BE2C (cell line): ENCODE measurements at regions not wholly inside any gene's neighbourhood (a gene's known extent, or its start where the extent isn't known, plus 50 kb on each side); places are given as distances from the start of the nearest gene placed in this dataset.

ENCODE experiments used
- DNase-seq: peaks from one replicate; pipeline ENCODE4 v3.0.0-alpha.2; 2020
- H3K27me3 ChIP-seq: fragments of 250-450 bp; sonication (Bioruptor Pico); 2 replicates; pipeline ENCODE4 v1.5.1; 2020; ENCODE audit warnings: mild to moderate bottlenecking
- H3K36me3 ChIP-seq: fragments of 250-450 bp; sonication (Bioruptor Pico); 2 replicates; pipeline ENCODE4 v1.5.1; 2020; ENCODE audit warnings: mild to moderate bottlenecking
- H3K4me1 ChIP-seq: fragments of 250-450 bp; sonication (Bioruptor Pico); 2 replicates; pipeline ENCODE4 v1.5.1; 2020
- H3K4me3 ChIP-seq: 2 replicates; pipeline ENCODE4 v1.5.1; 2011; ENCODE audit warnings: low read depth, low read length
- H3K9me3 ChIP-seq: fragments of 250-450 bp; sonication (Bioruptor Pico); 2 replicates; pipeline ENCODE4 v1.5.1; 2020
- TF ChIP-seq, protein P1 (sequence below): IDR thresholded peaks from 2 replicates; pipeline ENCODE4 v1.5.1; 2012; ENCODE audit warnings: mild to moderate bottlenecking, low read depth, low read length

DNA sequence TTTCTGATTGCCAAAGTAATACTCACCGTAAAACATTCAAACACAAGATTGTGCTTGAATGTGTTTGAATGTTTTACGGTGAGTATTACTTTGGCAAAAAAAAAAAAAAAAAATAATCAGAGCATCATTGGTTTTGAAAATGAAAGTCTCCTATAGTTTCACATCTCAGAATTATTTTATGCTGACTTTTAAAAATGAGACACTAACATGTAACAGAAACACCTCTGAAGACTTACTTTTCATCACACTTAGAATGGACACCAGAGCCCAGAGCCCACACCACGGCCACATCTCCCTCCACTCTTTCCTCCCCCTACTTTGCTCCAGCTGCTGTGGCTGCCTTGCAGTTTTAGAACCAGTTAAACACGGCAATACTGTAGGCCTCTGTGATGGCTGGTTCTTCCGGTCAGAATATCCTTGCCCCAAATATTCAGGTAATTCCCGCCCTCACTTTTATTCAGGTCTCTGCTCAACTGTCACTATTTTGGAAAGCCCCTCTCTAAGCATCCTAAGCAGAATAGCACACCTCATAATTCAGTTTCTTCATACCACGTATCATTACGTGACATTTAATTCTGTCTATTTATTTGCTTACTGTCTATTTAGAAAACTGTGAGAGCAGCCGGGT, 138.9 kb upstream of the MAX start:
- Histone ChIP-seq H3K4me1 (no peaks in the 10 kb centered on the region), H3K36me3 (no peaks in the 10 kb centered on the region), H3K9me3 (no peaks in the 10 kb centered on the region), H3K27me3 (no peaks in the 10 kb centered on the region), H3K4me3 (no peak overlapping the region)
- no peak for DNase-seq
- TF ChIP-seq, protein P1, sequence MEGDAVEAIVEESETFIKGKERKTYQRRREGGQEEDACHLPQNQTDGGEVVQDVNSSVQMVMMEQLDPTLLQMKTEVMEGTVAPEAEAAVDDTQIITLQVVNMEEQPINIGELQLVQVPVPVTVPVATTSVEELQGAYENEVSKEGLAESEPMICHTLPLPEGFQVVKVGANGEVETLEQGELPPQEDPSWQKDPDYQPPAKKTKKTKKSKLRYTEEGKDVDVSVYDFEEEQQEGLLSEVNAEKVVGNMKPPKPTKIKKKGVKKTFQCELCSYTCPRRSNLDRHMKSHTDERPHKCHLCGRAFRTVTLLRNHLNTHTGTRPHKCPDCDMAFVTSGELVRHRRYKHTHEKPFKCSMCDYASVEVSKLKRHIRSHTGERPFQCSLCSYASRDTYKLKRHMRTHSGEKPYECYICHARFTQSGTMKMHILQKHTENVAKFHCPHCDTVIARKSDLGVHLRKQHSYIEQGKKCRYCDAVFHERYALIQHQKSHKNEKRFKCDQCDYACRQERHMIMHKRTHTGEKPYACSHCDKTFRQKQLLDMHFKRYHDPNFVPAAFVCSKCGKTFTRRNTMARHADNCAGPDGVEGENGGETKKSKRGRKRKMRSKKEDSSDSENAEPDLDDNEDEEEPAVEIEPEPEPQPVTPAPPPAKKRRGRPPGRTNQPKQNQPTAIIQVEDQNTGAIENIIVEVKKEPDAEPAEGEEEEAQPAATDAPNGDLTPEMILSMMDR = no peak

DNA sequence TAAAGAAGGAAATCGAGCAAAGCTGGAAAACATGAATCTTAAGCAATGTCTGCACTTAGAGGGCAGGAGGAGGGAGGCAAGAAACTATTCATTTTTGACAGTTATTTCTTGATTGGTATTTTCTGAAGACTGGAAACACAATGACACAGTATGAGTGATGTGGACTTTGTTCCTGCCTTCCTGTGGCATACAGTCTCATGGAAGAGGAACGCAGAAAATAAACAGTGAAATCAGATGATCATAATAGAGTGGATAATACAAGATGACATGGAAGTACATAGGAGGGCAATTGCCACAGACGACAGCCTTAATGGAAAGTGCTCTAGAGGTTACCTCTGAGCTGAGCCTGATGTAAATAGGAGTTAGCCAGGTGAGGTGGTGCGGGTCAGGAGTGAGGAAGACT, 140.4 kb upstream of the MAX start:
- no peaks in the 10 kb centered on the region for H3K36me3 ChIP-seq
- no peaks in the 10 kb centered on the region for H3K4me1 ChIP-seq
- TF ChIP-seq, protein P1 = no peak
- no peaks in the 10 kb centered on the region for H3K27me3 ChIP-seq
- no peak overlapping the region for H3K4me3 ChIP-seq
- no peak for DNase-seq
- H3K9me3 ChIP-seq = no peaks in the 10 kb centered on the region

DNA sequence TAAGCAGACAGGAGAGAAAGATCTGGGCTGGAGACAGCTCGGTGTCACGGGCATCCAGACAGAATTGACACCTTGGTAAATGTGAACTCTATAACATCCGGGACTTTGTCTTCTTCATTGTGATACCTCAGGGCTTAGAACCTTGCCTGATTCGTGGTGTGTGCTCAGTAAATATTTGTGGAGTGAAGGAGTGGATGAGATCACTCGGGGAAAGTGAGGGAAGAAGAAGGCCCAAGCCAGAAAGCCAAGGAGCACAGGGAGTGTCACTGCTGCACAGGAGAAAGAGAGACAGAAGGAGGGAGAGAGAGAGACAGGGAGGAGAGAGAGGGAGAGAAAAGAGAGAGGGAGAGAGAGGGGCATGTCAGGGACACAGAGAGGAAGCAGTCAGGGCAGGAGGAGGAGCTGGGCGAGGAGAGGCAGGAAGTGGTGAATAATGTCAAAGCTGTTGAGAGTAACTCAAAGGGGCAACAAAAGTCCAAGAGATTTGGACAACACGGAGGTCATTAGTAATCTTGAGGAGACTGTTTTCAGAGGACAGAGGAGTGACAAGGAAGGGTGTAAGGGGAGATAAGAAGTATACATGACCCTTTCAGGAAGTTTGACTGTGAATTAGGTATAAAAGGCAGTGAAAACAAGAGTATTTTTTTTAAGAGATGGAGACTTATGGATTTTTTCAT, 141.6 kb upstream of the MAX start:
- no peaks in the 10 kb centered on the region for H3K36me3 ChIP-seq
- no peak for DNase-seq
- H3K4me3 ChIP-seq = no peak overlapping the region
- no peaks in the 10 kb centered on the region for H3K27me3 ChIP-seq
- no peaks in the 10 kb centered on the region for H3K4me1 ChIP-seq
- TF ChIP-seq, protein P1 = no peak
- no peaks in the 10 kb centered on the region for H3K9me3 ChIP-seq

DNA sequence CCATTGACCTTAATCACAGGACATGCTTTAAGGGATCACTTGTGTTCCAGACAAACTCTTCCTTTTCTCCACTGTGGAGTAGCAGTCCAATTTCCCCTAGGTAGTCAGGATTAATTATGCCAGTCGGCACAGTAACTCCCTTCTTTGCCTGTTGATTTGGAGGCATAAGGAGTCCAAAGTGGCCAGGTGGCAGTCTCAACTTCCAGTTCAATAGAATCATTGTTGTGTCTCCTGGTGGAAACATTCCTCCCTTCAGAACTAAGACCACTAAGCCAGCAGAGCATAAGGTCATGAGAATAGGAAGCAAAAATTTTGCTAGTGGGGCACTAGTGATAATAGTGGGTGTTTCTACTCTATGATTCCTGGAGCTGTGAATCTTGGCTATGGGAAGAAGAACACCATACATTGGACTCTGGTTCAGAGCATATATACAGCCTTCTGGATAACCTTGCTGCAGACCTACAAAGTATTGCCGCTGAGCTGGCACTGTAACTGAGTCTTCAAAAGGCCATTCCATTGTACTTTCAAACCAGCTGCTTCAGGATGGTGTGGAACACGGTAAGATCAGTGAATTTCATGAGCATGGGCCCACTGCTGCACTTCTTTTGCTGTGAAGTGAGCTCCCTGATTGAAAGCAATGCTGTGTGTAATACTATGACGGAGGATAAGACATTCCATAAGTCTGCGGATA, 147.3 kb upstream of the MAX start:
- H3K36me3 ChIP-seq = no peaks in the 10 kb centered on the region
- TF ChIP-seq, protein P1 = no peak

DNA sequence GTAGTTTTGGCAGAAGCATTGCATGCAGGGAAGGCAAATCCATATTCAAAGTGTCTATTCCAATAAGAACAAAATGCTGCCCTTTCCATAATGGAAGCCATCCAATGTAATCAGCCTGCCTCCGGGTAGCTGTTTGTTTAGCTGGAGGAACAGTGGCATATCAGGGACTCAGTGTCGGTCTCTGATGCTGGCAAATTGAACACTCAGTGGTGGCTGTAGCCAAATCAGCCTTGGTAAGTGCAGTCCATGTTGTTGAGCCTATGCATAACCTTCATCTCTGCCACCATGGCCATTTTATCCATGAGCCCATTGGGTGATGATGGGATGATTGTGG, 147.8 kb upstream of the MAX start:
- H3K36me3 ChIP-seq = no peaks in the 10 kb centered on the region
- H3K27me3 ChIP-seq = no peaks in the 10 kb centered on the region
- no peak overlapping the region for H3K4me3 ChIP-seq
- no peak for DNase-seq
- H3K4me1 ChIP-seq = peaks cover 10% of the 10 kb centered on the region
- no peaks in the 10 kb centered on the region for H3K9me3 ChIP-seq
- TF ChIP-seq, protein P1 = no peak

More for the DNA sequence above, 147.3 kb upstream of the MAX start:
- Histone ChIP-seq H3K4me1 (peaks cover 9% of the 10 kb centered on the region), H3K4me3 (no peak overlapping the region), H3K27me3 (no peaks in the 10 kb centered on the region), H3K9me3 (no peaks in the 10 kb centered on the region)
- DNase-seq = no peak

DNA sequence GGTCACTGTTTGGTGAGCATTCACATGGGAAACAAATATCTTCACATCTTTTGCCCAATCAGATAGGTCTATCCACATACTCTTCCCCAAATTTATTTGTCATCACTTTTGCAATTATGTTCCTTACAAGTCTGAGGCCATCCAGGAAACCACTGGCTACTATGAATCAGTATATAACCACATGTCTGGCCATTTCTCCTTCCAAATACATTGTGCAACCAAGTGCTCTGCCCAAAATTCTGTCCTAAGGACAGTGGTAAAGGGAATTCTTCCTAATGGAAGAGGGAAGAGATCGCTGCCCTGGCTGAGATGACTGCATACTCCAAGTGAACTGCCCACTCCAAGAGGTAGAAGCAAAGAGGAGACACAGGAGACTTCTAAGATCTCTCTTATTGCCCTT, 148.9 kb upstream of the MAX start:
- Histone ChIP-seq H3K27me3 (no peaks in the 10 kb centered on the region), H3K36me3 (no peaks in the 10 kb centered on the region), H3K4me3 (no peak overlapping the region), H3K9me3 (no peaks in the 10 kb centered on the region), H3K4me1 (peaks cover 21% of the 10 kb centered on the region)
- DNase-seq = no peak
- TF ChIP-seq, protein P1 = no peak
